SK-N-SH treated with all-trans-retinoic acid at 6 μM for 48 hours (cell line): ENCODE measurements at regions not wholly inside any gene's neighbourhood (a gene's known extent, or its start where the extent isn't known, plus 50 kb on each side); places are given as distances from the start of the nearest gene placed in this dataset.

Experiments
- ARNTL ChIP-seq: fragments of 450-650 bp; formaldehyde crosslinking; IDR thresholded peaks from 2 replicates; pipeline ENCODE4 v1.5.0; 2020; ENCODE audit warnings: low read depth, mild to moderate bottlenecking, moderate library complexity, borderline replicate concordance
- CSDC2 ChIP-seq: fragments of 250-450 bp; sonication (Bioruptor Pico); IDR thresholded peaks from 2 replicates; pipeline ENCODE4 v1.5.0; 2020; ENCODE audit warnings: mild to moderate bottlenecking, moderate library complexity
- GLIS3 ChIP-seq: fragments of 250-450 bp; sonication (Bioruptor Pico); IDR thresholded peaks from 2 replicates; pipeline ENCODE4 v1.5.0; 2020; ENCODE audit warnings: mild to moderate bottlenecking, moderate library complexity
- ZNF8 ChIP-seq: fragments of 450-650 bp; formaldehyde crosslinking; IDR thresholded peaks from 2 replicates; pipeline ENCODE4 v1.5.0; 2020; ENCODE audit warnings: mild to moderate bottlenecking, moderate library complexity
- TF ChIP-seq, protein P1 (sequence below): fragments of 250-450 bp; sonication (Bioruptor Pico); IDR thresholded peaks from 2 replicates; pipeline ENCODE4 v1.5.1; 2020; ENCODE audit warnings: low read depth, mild to moderate bottlenecking, moderate library complexity
- TF ChIP-seq, protein P2 (sequence below): fragments of 250-450 bp; sonication (Bioruptor Pico); IDR thresholded peaks from 2 replicates; pipeline ENCODE4 v1.8.0; 2020; ENCODE audit warnings: mild to moderate bottlenecking, moderate library complexity, borderline replicate concordance

DNA sequence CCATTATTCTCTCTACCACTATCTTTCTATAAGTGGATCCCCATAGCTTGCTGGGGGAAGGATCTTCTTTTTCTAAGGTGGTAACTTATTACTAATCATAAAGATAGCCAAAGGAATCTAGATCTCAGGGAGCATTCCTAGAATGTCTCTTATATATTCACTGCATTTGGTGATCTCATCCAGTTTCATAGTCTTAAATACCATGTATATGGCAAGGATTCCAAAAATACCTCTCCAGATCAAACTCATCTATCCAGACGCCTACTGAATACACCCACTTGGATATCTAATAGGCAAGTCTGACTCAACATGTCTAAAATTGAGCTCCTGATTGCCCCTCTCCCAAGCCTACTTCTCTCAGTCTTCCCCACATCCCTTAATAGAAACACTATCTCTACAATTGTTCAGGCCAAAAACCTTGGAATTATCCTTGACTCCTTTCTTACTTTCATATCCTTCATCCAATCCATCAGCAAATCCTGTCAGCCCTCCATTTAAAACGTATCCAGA, 264.4 kb downstream of the HACE1 start:
- TF ChIP-seq, protein P1, sequence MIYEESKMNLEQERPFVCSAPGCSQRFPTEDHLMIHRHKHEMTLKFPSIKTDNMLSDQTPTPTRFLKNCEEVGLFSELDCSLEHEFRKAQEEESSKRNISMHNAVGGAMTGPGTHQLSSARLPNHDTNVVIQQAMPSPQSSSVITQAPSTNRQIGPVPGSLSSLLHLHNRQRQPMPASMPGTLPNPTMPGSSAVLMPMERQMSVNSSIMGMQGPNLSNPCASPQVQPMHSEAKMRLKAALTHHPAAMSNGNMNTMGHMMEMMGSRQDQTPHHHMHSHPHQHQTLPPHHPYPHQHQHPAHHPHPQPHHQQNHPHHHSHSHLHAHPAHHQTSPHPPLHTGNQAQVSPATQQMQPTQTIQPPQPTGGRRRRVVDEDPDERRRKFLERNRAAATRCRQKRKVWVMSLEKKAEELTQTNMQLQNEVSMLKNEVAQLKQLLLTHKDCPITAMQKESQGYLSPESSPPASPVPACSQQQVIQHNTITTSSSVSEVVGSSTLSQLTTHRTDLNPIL (CRISPR knock-in tag) = no peak
- TF ChIP-seq ZNF8 (CRISPR knock-in tag) (no peak), ARNTL (no peak), CSDC2 (CRISPR knock-in tag) (no peak), GLIS3 (CRISPR knock-in tag) (no peak)
- TF ChIP-seq, protein P2, sequence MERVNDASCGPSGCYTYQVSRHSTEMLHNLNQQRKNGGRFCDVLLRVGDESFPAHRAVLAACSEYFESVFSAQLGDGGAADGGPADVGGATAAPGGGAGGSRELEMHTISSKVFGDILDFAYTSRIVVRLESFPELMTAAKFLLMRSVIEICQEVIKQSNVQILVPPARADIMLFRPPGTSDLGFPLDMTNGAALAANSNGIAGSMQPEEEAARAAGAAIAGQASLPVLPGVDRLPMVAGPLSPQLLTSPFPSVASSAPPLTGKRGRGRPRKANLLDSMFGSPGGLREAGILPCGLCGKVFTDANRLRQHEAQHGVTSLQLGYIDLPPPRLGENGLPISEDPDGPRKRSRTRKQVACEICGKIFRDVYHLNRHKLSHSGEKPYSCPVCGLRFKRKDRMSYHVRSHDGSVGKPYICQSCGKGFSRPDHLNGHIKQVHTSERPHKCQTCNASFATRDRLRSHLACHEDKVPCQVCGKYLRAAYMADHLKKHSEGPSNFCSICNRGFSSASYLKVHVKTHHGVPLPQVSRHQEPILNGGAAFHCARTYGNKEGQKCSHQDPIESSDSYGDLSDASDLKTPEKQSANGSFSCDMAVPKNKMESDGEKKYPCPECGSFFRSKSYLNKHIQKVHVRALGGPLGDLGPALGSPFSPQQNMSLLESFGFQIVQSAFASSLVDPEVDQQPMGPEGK = no peak
